ENCODE measurements at regions not wholly inside any gene's neighbourhood (a gene's known extent, or its start where the extent isn't known, plus 50 kb on each side); places are given as distances from the start of the nearest gene placed in this dataset.
"Not testable (repeated sequence)": the region's sequence is repeated elsewhere in the genome, so short reads cannot be mapped to it uniquely, and the experiment has no call there.

DNA sequence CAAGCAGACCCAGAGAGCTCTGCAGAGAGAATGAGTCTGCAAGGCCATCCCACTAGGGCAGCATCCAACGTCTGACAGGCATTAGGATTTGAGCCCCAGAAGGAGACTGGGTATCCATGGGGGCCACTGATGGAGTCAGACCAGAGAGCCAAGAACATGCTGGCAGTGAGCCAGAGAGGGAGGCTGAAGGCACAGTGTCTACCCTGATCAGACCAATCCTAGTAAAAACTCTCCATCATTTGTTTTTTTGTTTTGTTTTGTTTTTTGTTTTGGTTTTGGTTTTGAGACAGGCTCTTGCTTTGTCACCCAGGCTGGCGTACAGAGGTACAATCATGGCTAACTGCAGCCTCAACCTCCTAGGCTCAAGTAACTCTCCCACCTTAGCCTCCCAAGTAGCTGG is 133.1 kb upstream of the LYZL2 start:
- DNase-seq = no peak

DNA sequence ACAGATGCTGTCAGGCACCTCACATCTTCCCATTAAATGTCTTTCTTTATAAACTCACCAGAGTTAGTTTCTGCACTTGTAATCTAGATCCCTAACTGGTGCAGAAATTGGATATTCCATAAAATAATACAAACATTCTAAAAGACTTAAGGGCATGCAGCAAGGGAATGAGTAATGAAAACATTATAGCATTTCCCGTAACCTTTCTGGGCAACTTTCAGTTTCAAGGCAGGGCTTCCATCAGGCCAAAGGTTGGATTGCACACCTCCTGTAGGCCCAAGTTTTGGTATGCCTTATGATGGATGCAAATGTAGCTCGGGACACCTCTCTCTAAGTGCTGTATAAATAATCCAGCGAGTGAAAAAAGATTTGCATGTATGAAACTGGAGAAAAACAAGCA is 129.9 kb upstream of the LYZL2 start:
- no peak for DNase-seq

DNA sequence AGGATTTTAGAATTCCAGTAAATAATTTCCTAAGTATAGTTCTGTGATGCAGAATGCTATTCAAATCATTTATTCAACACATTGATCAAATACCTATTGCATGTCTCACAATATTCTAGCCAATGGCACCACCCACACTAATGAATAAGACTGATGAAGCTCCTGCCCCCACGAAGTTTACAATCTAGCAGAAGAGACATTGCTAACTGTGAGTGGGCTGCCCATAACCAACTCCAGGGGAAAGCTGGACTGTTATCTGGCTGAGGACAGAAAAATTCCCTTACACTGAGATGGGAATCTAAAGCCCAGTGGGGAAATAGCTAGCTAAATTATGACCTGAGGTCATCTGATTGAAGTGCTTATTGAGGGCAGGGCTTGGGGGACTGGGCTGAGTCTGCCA is 128.8 kb upstream of the LYZL2 start:
- DNase-seq = no peak

DNA sequence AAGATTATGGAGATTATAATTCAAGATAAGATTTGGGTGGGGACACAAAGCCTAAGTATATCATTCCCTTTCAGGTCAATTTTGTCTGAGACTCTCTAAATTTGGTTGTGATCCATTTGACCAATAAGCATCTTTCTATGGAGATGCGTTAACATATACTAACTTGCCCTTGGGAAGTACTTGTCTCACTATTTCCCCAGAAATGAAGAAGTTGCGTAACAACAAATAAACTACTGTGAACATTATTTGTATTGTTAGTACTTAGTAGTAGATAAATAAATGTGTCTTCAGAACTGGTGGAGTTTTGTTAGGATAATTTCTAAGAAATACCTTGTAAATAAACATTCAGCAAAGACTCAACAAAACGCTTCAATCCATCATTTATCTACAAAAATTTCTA is 127.3 kb upstream of the LYZL2 start:
- no peak for DNase-seq

DNA sequence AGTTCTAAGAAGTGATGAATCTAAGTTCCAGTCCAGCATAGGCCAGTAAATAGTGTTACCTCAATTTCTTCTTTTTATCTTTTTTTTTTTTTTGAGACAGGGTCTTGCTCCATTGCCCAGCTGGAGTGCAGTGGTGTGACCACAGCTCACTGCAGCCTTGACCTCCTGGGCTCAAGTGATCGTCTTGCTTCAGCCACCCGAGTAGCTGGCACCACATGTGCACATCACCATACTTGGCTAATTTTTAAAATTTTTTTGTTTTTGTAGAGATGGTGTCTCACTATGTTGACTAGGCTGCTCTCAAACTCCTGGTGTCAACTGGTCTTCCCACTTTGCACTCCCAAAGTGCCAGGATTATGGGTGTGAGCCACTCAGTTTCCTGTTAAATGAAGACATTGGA is 126.6 kb upstream of the LYZL2 start:
- DNase-seq = no peak

DNA sequence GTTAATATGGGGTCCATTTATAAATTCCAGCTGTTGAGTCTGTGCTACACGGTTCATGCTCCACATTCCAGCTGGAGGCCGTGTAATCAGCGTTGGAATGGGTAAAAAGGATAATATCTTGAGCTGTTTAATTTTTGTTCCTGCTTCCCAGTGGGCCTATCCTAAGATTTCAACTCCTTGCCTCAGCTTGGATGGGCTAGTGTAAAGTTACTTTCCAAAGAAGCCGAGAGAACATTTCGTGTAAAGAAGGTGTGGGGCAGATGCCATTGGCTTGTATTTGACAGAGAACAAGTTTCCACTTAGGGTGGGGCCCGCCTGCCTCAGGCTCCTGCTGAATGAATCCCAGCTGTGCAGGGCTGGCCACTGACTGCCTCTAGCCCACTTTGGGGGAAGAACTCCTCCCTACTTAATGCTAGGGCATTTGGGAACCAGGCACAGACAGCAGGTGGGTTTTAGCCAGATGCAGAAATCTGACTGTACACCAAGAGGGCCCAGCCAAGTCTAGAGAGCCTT is 125.9 kb upstream of the LYZL2 start:
- no peak for DNase-seq

DNA sequence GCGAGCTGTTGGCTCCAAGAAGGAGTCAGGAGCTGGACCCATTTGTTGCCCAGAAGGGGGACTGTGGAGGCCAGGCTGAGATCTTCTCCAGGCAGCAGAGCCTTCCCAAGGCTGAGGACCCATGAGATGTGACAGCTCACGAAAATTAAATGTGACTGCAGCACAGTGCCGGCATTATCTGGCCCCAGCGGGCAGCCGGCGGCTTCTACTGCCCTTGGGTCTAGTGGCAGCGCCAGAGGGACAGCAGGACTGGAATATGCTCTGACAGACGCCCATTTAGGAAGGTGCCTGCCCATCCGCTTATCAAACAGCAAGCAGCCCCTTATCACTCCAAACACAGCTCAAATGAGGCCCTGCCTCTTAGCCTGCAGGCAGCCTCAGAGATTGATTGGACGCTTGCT is 122.9 kb upstream of the LYZL2 start:
- peak; percentile 98 for DNase-seq

DNA sequence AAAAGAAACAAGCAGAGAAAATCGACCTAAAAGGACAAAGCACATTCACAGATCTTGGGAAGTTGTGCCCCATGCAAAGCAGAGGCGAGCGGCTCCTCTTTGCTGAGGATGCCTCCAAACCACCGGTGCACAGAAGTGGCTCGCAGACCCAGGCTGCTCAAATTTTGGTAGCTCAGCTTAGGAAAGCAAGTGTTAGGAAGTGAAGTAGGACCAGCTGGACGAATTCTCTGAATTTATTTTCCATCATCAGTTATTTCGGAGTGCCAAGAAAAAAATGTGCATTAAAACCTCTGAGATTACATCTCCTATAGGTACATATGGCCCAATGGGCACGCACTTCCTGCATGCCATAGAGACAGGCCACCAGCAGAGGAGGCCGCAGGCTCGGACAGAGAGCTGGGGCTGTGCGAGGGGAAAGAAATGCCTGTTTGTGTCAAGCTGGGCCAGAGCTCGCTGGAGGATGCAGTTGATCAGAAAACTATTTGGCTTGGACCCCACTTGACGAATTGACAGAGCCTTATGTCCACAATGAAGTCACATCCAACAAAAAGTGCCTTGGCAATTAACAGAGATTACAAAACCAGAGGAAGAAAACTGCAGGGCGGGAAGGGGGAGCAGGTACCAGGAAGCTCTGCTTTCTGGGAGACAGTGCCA is 122.3 kb upstream of the LYZL2 start:
- peak; percentile 79 for DNase-seq

DNA sequence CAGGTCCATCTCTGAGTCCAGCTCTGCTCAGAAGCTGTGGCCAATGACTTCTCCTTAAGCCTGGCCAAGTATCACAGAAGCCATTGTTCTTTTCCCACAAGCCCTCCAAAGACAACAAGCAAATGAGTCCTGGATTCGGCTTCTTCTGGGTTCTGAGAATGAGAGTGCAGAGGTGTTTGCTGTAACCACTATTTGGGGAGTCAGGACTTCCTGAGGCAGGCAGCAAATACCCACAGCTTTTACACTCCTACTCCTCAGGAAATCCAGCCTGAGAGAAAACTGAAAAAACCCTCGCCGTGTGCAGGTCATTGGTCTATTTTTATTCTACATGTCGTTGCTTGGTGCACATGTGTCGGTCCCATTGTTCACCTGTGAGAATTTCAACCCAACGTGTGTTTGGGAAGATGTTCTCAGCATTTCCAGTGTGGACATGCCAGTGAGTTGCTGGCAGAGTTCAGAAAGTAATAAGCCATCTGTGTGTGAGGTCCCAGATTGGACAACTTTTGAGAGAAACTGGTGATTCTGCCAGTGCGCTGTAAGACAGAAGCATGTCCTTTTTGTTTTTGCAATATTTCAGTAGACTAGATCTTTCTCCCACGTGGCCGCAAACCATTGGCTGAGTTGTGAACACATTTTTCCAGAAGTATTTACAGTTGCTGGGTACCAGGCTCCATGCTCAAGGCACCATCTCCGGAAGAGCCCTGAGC is 121.6 kb upstream of the LYZL2 start:
- DNase-seq = peak; percentile 16

DNA sequence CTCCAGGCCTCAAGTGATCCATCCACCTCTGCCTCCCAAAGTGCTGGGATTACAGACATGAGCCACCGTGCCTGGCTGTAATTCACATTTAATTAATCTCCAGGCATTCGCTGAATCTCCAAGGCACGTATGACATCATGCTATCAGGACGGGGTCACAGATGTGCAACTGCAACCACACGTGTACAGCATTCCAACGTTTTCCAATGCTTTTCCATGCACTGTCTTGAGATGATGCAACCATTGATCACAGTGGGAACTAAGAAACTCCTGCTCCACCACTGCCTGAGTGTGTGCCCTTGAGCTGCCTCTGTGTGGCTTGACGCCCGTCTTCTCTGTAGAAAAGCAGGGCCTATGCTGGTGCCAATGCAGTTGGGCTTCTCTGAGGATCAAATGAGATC is 119.8 kb upstream of the LYZL2 start:
- no peak for DNase-seq

DNA sequence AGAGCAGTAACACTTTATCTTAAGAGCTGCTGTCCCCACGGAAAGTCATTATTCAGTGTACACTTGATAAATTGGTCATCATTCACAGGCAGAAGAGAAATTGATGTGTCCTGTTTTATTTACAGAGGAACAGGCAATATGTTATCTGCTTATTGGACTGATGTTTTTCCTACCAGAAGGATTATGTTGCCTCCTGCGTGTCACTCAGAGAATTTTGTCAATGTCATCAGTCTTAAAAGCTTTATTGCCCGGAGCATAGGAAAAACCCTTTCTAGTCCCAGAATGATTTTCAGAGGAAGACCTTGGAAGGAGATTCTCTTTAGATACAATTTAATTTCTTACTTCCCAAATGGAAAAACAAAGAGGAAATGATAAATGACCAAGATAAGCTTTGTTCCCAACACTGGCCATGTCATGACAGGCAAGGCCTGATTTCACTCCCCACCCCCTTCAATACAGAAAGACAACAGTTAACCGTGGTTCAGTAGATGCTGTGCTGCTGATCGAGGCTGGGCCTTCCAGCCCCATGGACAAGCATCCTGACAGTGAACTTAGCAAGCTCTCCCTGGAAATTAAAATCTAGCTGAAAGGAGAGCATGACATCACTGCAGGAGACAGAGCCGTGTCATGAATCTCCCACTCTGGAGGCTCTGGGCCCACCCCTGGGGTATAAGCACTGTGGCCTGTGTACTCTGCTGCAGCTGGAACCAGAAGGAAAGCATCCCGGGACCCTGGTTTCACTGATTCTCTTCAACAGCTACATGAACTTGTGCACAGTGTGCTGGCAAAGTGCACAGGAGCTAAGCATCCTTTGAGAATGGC is 118.8 kb upstream of the LYZL2 start:
- DNase-seq = no peak

DNA sequence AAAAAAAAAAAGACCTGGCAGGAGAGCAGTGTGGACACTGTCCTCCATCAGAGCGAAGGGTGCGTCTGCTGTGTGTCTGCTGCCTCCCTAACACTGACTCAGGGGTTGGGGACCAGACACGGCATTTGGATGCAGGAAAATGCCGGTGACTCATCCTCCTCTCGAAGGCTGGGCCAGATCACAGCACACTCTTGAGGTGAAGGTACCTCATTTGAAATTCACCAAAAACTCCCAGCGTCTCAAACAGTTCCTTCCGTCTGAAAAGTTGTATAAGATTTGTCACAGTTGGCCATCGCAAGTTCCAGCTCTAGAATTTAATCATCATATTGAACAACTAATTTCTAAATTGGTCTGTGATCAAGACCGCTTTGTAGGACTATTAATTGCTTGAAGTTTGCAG is 118.1 kb upstream of the LYZL2 start:
- DNase-seq = no peak

DNA sequence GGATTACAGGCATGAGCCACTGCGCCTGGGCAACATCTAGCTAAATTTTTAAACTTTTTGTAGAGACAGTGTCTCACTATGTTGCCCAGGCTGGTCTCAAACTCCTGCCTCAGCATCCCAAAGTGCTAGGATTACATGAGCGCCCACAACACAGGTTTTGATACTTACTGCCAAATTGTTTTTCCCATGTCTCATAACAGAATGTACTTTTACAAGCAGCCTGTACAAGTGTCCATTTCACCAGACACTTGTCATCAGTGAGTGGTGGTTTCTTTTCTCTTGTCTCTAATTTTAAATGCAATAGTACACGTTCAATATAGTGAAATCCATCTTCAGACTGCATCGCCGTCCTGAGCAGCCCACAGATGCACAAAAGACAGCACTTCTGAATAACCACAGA is 116.4 kb upstream of the LYZL2 start:
- DNase-seq = no peak

DNA sequence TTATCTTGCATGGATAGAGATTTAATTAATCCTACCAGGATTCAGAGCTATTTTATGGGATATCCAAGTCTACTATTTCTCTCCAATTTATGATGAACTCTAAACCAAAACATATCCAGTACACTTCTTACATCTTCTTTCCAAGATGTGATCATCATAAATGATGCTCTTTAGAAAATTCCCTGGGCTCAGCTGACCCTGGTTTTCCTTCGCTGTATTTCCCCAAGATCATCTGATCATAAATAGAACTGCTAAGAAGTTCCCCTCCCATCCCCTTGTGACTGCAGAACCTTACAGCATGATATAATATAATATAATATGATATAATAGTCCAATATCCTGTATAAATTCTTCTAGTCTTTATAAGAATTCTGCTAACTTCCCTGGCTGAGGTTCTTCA is 114.6 kb upstream of the LYZL2 start:
- DNase-seq = no peak

DNA sequence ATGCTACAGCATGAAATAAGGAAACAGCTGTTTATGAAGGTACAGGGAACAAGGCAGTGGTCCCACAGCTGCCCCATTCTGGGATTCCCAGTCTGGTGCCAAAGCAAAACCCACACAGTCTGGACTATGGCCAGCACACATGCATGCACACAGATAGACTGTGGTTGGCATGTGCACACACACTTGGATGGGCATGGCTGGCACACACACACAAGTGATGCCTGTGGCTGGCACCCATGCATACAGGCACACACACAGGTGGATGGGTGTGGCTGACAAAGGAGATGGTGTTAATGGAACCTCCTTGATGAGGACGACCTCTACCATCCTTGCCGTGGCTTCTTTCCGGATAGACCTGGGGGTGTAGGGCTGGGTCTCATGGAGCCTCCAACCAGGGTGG is 114.0 kb upstream of the LYZL2 start:
- no peak for DNase-seq

DNA sequence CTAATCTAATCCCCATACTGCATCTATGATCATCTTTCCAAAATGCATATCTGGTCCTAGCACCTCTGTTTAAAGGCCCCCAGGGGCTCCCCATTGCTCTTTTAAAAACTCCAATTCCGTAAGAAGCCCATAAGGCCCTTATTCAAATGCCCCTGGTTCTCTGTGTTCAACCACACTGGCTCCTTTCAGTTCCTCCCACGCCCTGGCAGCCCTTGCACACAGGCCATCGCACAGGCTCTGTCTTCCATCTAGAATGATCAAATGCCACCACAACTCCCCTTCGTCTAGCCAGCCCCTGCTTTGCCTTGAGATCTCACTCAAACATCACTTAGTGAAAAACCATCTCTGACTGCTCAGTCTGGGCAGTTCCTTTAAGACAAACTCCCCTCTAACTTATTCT is 112.9 kb upstream of the LYZL2 start:
- no peak for DNase-seq

DNA sequence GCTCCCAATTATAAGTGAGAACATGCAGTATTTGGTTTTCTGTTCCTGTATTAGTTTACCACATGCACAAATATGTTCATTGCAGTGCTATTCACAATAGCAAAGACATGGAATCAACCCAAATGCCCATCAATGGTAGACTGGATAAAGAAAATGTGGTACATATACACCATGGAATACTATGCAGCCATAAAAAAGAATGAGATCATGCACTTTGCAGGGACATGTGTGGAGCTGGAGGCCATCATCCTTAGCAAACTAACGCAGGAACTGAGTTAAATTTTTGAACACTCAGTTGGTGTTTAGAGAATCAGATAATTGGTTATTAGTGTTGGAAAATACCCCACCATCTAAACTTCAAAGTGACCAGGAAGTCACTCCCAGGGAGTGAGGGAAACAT is 111.2 kb upstream of the LYZL2 start:
- not testable (repeated sequence) for DNase-seq

DNA sequence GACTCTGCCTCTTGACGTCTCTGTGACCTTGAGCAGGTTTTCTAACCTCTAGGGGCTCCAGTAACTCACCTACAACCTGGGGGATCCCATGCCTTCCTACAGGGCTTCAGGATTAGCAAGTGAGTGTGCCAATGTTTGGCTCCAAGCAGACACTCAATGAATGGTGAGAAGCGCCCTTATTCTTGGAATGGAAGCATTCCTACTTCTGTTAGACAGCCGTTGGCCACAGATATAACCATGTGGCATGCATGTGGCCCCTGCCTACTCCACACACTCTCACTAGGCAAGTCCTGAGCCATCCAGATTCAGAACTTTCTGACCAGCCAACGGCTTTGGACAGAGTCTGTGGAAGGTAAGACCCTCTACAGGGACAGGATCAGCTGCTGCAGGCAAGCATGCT is 108.9 kb upstream of the LYZL2 start:
- no peak for DNase-seq

DNA sequence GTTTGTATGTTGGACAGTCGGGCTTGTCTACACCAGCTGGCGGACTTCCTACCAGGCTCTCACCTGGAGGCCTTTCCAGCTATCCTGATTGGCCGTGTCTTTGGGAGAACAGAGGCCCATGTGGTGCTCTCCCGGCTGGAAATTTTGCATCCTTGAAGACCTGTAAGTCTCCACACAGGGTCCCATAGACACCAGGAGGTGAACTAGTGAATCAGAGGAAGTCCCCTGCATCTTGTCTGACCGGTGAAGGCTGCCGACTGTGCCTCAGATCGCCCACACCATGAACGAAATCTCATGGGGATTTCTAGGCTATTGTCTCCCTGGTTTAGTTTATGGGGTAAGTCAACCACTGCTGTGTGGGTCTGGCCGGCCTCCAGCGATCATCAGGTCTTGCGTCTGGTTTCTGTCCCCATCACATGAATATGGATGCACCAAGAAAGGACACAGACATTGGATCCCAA is 108.4 kb upstream of the LYZL2 start:
- DNase-seq = no peak

DNA sequence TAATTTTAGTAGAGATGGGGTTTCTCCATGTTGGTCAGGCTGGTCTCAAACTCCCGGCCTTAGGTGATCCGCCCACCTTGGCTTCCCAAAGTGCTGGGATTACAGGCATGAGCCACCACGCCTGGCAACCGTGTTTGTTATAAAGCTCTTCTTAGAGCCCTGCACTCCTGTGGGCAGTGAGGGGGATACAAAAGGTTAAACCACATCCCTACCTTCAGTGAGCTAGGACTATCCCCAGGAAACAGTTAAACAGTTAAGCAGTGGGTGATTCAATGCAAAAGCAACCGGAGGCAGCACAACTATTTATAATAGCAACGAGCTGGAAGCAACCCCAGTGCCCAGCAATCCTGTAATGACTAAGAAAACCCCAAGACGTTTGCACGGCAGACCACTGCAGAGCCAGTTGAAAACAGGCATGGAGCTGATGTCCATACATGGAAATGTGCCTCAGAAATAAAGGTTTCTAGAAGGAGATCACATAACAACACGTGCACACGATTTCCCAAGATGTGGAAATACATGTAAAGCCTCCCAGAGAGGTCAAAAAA is 107.2 kb upstream of the LYZL2 start:
- no peak for DNase-seq

DNA sequence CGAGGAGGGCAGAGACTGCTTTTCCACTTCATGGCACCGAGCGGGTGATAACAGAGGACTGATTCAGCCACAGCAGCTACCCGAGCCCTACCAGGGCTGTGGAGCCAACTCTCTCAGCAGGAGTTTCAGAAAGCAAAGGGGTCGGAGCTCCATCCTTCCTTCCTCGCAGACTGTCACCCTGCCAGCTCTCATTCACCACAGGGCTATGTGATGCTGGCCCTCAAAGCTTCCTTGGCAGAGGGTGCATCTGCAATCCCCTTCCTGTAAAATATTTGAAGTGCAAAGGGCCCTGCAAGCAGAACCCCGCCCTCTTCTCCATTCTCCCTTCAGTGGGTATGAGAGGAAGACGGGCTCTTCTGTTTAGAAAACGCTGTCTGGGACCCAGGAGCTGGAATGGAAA is 105.3 kb upstream of the LYZL2 start:
- no peak for DNase-seq

DNA sequence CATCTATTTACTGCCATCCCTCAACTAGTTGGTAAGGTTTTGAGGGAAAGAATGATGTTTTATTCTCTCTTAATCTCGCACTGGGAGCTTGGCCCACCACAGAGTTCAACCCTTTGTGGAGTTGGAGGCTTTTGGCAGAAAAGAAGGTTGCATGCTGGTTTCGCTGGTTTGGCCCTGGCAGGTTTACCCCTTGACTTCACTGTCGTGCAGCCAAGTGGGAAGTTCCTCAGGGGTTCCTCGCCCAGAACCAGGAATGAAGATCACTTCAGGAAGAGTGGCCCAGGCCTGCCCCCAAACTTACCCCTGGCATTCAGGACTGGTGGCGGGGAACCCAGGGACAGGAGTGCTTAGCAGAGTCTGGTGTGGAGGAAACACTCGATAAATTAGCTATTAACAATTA is 103.1 kb upstream of the LYZL2 start:
- no peak for DNase-seq

DNA sequence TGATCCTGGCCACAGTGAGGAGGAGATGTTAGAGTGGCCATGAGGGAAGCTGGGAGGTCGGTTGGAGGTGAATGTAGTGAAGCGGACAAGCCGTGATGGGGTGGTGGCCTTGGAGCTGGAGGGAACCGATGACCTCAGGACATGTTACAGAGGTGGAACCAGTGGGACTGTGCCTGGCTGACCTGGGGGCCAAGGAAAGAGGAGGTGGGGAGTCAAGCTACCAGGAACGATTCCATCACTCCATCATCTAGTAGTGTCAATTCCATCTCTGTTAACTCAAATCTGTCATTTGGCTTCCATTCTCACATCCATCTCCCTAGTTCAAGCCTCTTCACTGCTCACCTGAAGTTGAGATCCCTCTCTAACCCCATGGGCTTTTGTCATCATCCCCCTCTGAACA is 102.4 kb upstream of the LYZL2 start:
- no peak for DNase-seq

DNA sequence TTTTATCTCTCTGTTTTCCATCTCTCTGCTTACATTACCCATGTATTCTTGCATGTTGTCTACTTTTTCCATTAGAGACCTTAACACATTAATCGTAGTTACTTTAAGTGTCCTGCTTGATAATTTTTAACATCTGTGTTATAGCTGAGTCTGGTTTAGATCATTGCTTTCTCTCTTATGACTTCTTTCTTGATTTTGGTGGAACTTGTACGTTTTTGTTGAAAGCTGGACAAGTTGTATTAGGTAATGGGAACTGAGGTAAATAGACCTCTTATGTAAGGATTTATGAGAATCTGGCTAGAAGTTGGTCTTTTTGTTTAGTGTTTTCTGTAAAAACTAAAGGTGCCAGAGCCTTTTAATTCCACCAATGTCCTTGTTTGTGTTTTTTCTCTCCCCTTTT is 100.8 kb upstream of the LYZL2 start:
- no peak for DNase-seq

Data from hematopoietic multipotent progenitor cell treated with erythropoietin and hydrocortisone succinate and interleukin-3 and kit ligand, for 8 days (in vitro differentiated cells).